Left lung (tissue), 4 donors: ENCODE measurements at regions not wholly inside any gene's neighbourhood (a gene's known extent, or its start where the extent isn't known, plus 50 kb on each side); places are given as distances from the start of the nearest gene placed in this dataset.

Experiments used
- ATAC-seq: fragments of 200-7000 bp; cut with Tn5 transposase; one replicate; pipeline ENCODE4 v1.9.1; 2020; ENCODE audit warnings: moderate library complexity
- DNase-seq, 4 donors: peaks; one replicate each; pipeline ENCODE4 v3.0.0-alpha.2; 2013 to 2020
- H3K27ac ChIP-seq, 2 donors: fragments of 200-600 bp; sonication (generic) in 1 of 2; one replicate each; pipeline versions ENCODE4 v1.5.0 to v1.8.0; 2020 to 2021
- H3K27me3 ChIP-seq, 2 donors: fragments of 200-600 bp; sonication (generic) in 1 of 2; one replicate each; pipeline versions ENCODE4 v1.5.0 to v1.8.0; 2020 to 2021
- H3K36me3 ChIP-seq, 2 donors: fragments of 200-600 bp; sonication (generic) in 1 of 2; one replicate each; pipeline versions ENCODE4 v1.5.0 to v1.8.0; 2020 to 2021
- H3K4me1 ChIP-seq, 2 donors: fragments of 200-600 bp; one replicate each; pipeline ENCODE4 v1.8.0; 2021
- H3K4me3 ChIP-seq, 2 donors: fragments of 200-600 bp; sonication (generic) in 1 of 2; one replicate each; pipeline versions ENCODE4 v1.5.0 to v1.8.0; 2020 to 2021; ENCODE audit warnings: mild to moderate bottlenecking in 1 of 2
- H3K9me3 ChIP-seq, 2 donors: fragments of 200-600 bp; sonication (generic) in 1 of 2; one replicate each; pipeline versions ENCODE4 v1.5.0 to v1.8.0; 2020 to 2021
- intact Hi-C, 2 donors: fragments of 100-400 bp; cut with DNase I; formaldehyde crosslinking; loops; one replicate each; pipeline versions ENCODE4 v1.11.2 to v1.14.2; 2022
- TF ChIP-seq, protein P1 (sequence below), 2 donors: fragments of 200-600 bp; sonication (generic) in 1 of 2; IDR thresholded peaks; one replicate each; pipeline versions ENCODE4 v1.5.0 to v1.8.0; 2021; ENCODE audit warnings: antibody characterized with exemption in 2 of 2
- donor health status: DM: no; HTN: yes; CAD: no.
- donor health status: DM: no; HTN: no; CAD: no.

DNA sequence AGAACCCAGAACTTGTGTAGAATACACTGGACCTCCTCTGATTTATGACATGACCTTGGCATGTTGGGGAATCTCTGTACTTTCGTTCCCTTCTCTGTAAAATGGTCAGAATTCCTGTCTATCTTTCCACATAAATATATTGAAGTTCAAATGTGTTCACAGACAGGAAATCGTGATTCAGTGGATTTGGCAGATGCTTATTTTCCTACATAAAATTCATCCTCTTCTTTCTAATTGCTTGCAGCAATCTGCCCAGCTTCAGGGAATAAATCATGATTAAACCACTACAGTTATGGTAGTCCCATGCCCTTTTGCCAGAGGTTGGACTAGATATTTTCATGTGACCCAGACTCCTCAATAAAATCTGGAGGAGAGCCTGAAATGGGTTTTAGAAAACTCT, 52.1 kb upstream of the ARL15 start:
- TF ChIP-seq, protein P1, sequence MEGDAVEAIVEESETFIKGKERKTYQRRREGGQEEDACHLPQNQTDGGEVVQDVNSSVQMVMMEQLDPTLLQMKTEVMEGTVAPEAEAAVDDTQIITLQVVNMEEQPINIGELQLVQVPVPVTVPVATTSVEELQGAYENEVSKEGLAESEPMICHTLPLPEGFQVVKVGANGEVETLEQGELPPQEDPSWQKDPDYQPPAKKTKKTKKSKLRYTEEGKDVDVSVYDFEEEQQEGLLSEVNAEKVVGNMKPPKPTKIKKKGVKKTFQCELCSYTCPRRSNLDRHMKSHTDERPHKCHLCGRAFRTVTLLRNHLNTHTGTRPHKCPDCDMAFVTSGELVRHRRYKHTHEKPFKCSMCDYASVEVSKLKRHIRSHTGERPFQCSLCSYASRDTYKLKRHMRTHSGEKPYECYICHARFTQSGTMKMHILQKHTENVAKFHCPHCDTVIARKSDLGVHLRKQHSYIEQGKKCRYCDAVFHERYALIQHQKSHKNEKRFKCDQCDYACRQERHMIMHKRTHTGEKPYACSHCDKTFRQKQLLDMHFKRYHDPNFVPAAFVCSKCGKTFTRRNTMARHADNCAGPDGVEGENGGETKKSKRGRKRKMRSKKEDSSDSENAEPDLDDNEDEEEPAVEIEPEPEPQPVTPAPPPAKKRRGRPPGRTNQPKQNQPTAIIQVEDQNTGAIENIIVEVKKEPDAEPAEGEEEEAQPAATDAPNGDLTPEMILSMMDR (IDR thresholded peaks at IDR 0.05): no peak
- Histone ChIP-seq H3K9me3 (no peaks in the 10 kb centered on the region), H3K4me3 (no peak overlapping the region), H3K27ac (no peak overlapping the region), H3K36me3 (no peaks in the 10 kb centered on the region), H3K27me3 (no peaks in the 10 kb centered on the region), H3K4me1 (peaks cover 0 to 6% of the 10 kb centered on the region in 2 donors)
- DNase-seq (no peak), ATAC-seq (no peak)
- intact Hi-C loops: no loop called here

DNA sequence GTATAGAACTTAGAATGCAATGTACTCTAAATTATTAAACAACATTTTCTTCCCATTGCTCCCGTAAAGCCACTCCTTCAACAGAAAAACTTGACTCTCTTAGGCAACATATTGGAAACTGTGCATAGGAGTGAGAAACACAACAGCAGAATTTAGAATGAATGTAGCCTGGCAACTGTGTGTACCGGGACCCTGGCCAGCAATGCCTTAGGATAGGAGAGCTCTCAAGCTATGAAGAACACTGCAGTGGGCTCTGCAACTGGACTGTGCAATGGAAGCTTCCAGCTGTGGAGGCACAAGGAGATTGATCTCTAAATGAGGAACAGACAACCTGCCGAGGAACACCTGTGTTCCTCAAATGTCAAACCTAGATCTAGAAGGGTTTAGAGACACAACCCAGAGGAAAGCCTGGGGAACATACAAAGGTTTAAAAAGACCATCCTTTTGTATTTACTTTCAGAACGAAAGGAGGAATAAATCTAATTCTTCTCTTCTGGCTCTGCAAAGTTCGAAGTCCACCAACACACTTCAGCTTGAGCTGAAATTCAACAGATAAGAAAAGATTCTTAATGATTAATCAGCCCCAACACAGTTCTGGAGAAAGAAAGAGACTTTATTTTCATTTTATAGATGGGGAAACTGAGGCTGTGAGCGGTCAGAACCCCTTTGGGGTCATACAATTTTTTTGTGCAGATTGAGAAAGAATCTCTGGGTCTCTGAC, 51.5 kb upstream of the ARL15 start:
- Histone ChIP-seq H3K36me3 (no peaks in the 10 kb centered on the region), H3K4me3 (no peak overlapping the region), H3K27ac (no peak overlapping the region), H3K9me3 (no peaks in the 10 kb centered on the region), H3K27me3 (no peaks in the 10 kb centered on the region), H3K4me1 (peaks cover 0 to 6% of the 10 kb centered on the region in 2 donors)
- DNase-seq (peak in 2 of 4 donors; percentile 27 to 51), ATAC-seq (peak; percentile 57)
- intact Hi-C loops: no loop called here
- TF ChIP-seq, protein P1 (IDR thresholded peaks at IDR 0.05): no peak

DNA sequence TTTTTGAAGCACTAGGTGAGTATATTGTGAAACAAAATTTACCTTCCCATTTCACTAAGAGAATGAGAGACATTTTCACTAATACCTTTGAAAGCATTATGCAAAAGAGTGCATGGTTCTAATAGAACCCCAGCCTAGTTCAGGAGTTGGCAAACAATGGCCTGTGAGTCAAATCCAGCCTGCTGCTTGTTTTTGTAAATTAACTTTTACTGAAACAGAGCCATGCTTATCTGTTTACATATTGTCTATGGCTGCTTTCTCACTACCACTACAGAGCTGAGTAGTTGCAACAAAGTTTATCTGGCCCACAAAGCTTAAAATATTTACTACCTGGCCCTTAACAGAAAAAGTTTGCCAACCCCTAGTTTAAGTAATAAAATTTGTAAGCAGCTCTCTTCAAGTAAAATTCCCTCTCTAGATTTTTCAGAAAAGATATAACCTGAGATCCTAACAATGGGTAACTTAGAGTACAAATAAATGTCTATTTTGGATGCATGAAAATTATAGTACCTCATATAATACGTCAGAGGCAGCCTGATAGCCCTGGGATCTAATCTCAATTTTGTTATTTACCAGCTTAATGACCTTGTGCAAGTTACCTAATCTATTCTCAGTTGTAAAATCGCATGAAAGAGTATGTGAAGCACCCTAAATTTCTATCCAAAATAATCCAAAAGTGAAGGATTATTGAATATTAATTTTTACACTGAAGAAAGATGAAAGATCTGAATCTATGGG, 50.7 kb upstream of the ARL15 start:
- H3K4me1 ChIP-seq: peaks cover 0 to 6% of the 10 kb centered on the region in 2 donors
- no peak overlapping the region for H3K4me3 ChIP-seq
- no peaks in the 10 kb centered on the region for H3K36me3 ChIP-seq
- DNase-seq (no peak), ATAC-seq (no peak)
- no peaks in the 10 kb centered on the region for H3K27me3 ChIP-seq
- no peaks in the 10 kb centered on the region for H3K9me3 ChIP-seq
- intact Hi-C loops: no loop called here
- H3K27ac ChIP-seq: no peak overlapping the region
- TF ChIP-seq, protein P1 (IDR thresholded peaks at IDR 0.05): no peak
